ENCODE measurements at regions not wholly inside any gene's neighbourhood (a gene's known extent, or its start where the extent isn't known, plus 50 kb on each side); places are given as distances from the start of the nearest gene placed in this dataset.

GRCh38 chr3:188037195-188037718, 116.7 kb upstream of the LPP start:
- no peak overlapping the region for H3K18ac ChIP-seq (ENCODE audit: low read depth, low read length)
- H4K5ac ChIP-seq (ENCODE audit: low read depth, low read length): no peak overlapping the region
- dilution Hi-C loops (cut with HindIII; ENCODE audit: low sequenced_read_pairs, unreplicated experiment): no loop called here
- intact Hi-C loops (cut with micrococcal nuclease): no loop called here
- H3K4me1 ChIP-seq (ENCODE audit: control insufficient read depth, insufficient read depth, low read length): peaks cover 3% of the 10 kb centered on the region; the same call in 1 of the 2 replicates
- H2BK5ac ChIP-seq (ENCODE audit: low read depth, low read length, poor library complexity, severe bottlenecking): no peak overlapping the region
- no peak overlapping the region for H3K9ac ChIP-seq (ENCODE audit: low read depth, low read length)
- no peak overlapping the region for H3K4ac ChIP-seq (ENCODE audit: low read depth, low read length)
- H2AK5ac ChIP-seq (ENCODE audit: low read depth, low read length): no peak overlapping the region
- in situ Hi-C loops (cut with MboI; ENCODE audit: low sequenced_read_pairs): loop anchor here (25.0 kb wide), 1 partner anchor 925 kb away; no protein-coding TSS in a partner anchor
- no peaks in the 10 kb centered on the region for H3K36me3 ChIP-seq (ENCODE audit: control insufficient read depth, insufficient read depth, low read length)
- no TSS peak for BruUV-seq (replicated peaks)
- DNase-seq (peak; percentile 45), ATAC-seq (ENCODE audit: low read depth) (peak; percentile 49; the same call in 1 of the 2 replicates)
- no peak overlapping the region for H3K27ac ChIP-seq (ENCODE audit: insufficient read depth, low read length)
- no peak overlapping the region for H3K23ac ChIP-seq (ENCODE audit: low read depth, low read length)
- no peak overlapping the region for H2BK120ac ChIP-seq (ENCODE audit: low read depth, low read length)
- no peak overlapping the region for H2BK20ac ChIP-seq (ENCODE audit: low read depth, low read length)
- no peaks in the 10 kb centered on the region for H3K9me3 ChIP-seq (ENCODE audit: control insufficient read depth, insufficient read depth, low read length)
- no peaks in the 10 kb centered on the region for H4K20me1 ChIP-seq (ENCODE audit: insufficient read depth, low read length)
- CTCF ChIA-PET: no interaction called here
- H2BK15ac ChIP-seq (ENCODE audit: low read depth, low read length): no peak overlapping the region
- H4K8ac ChIP-seq (ENCODE audit: low read depth in 2 of 2, low read length in 2 of 2): no peak overlapping the region
- POLR2A ChIA-PET (ENCODE audit: unreplicated experiment): no interaction called here
- no peak overlapping the region for H4K91ac ChIP-seq (ENCODE audit: insufficient read depth, low read depth, low read length)
- no peak overlapping the region for H3K56ac ChIP-seq (ENCODE audit: extremely low read depth, insufficient read depth, low read length)
- H2AK9ac ChIP-seq (replicated peaks; ENCODE audit: low read depth, low read length, poor library complexity): no peak overlapping the region
- H3K4me3 ChIP-seq (ENCODE audit: insufficient read depth, low read depth, low read length): no peak overlapping the region
- H3K4me2 ChIP-seq (ENCODE audit: low read depth, low read length): no peak overlapping the region
- no peak overlapping the region for H2AFZ ChIP-seq (replicated peaks; ENCODE audit: low read length, poor library complexity)
- TF ChIP-seq CTCF (conservative IDR thresholded peaks at IDR 0.05; ENCODE audit: low read depth, low read length) (peak; percentile 46), CHD1 (IDR thresholded peaks at IDR 0.05; ENCODE audit: low read depth, low read length) (no peak), RAD21 (IDR thresholded peaks at IDR 0.05; ENCODE audit: low read length) (peak; percentile 56), MXI1 (IDR thresholded peaks at IDR 0.05; ENCODE audit: borderline replicate concordance, low read depth, low read length) (no peak), USF2 (IDR thresholded peaks at IDR 0.05; ENCODE audit: low read depth, low read length) (no peak), ELK1 (IDR thresholded peaks at IDR 0.05; ENCODE audit: borderline replicate concordance, low read depth, low read length) (no peak), SMC3 (IDR thresholded peaks at IDR 0.05; ENCODE audit: low read depth, low read length) (peak; percentile 41), FOS (IDR thresholded peaks at IDR 0.05; ENCODE audit: low read depth, low read length) (no peak), NFE2L2 (IDR thresholded peaks at IDR 0.05; ENCODE audit: low read depth, low read length) (no peak), CEBPB (IDR thresholded peaks at IDR 0.05; ENCODE audit: low read depth, low read length) (no peak), MAZ (IDR thresholded peaks at IDR 0.05; ENCODE audit: borderline replicate concordance, low read depth, low read length) (no peak), RCOR1 (IDR thresholded peaks at IDR 0.05; ENCODE audit: insufficient replicate concordance, low read length) (no peak), MAFK (IDR thresholded peaks at IDR 0.05; ENCODE audit: low read depth, low read length) (no peak), POLR2A (IDR thresholded peaks at IDR 0.05; ENCODE audit: low read depth, low read length) (no peak)
- WGBS, 2 experiments (ENCODE audit: extremely low coverage in 2 of 2, insufficient read length in 1 of 2): no CpG with 5 or more reads among the region's 5 CpGs
- 0 out of 2 replicates have a peak, but pooled peaks cover 4% of the 10 kb centered on the region for H3K9me1 ChIP-seq (ENCODE audit: insufficient read depth, low read length)
- no peak overlapping the region for H3K14ac ChIP-seq (replicated peaks; ENCODE audit: low read depth, low read length)
- H3K79me1 ChIP-seq (ENCODE audit: low read depth in 1 of 2, low read length in 2 of 2): no peaks in the 10 kb centered on the region
- H3K27me3 ChIP-seq (ENCODE audit: control insufficient read depth, insufficient read depth, low read length): no peaks in the 10 kb centered on the region

Measured in IMR-90 (cell line).